ENCODE measurements at regions not wholly inside any gene's neighbourhood (a gene's known extent, or its start where the extent isn't known, plus 50 kb on each side); places are given as distances from the start of the nearest gene placed in this dataset.

GRCh38 chr1:83717785-83718184 is 281.1 kb downstream of the TTLL7 start:
- ATAC-seq (replicated peaks in 1 of 4): no peak
- DNase-seq: no peak
- no peak overlapping the region for H3K4me3 Mint-ChIP-seq
- CTCF ChIA-PET: no interaction called here
- no peak overlapping the region for H3K27ac ChIP-seq (ENCODE audit: low read length)
- WGBS (ENCODE audit: insufficient coverage): 74% methylated on average over 4 of the region's 4 CpGs
- POLR2A ChIA-PET: no interaction called here
- H3K36me3 ChIP-seq (ENCODE audit: control insufficient read depth in 2 of 2, extremely low read depth in 1 of 2, insufficient read depth in 1 of 2, low read length in 1 of 2): no peaks in the 10 kb centered on the region
- no peak overlapping the region for H3K4me3 ChIP-seq (ENCODE audit: control insufficient read depth in 1 of 2, extremely low read depth in 1 of 2, low read length in 1 of 2)
- peaks cover 0 to 7% (median 0%) of the 10 kb centered on the region in 3 donors for H3K9me3 Mint-ChIP-seq
- no peaks in the 10 kb centered on the region for H3K9me3 ChIP-seq
- H3K4me1 ChIP-seq (ENCODE audit: control insufficient read depth in 1 of 2, extremely low read depth in 1 of 2, insufficient read depth in 2 of 2, low read length in 2 of 2): no peaks in the 10 kb centered on the region
- H3K36me3 Mint-ChIP-seq: no peaks in the 10 kb centered on the region
- no peaks in the 10 kb centered on the region for H3K27me3 Mint-ChIP-seq
- H3K27me3 ChIP-seq (replicated peaks in 1 of 2; ENCODE audit: control insufficient read depth in 2 of 2, extremely low read depth in 1 of 2, insufficient read depth in 2 of 2, low read length in 1 of 2): no peaks in the 10 kb centered on the region
- no peak overlapping the region for H3K27ac Mint-ChIP-seq
- no peaks in the 10 kb centered on the region for H3K4me1 Mint-ChIP-seq

GRCh38 chr1:83716641-83717040 is 282.3 kb downstream of the TTLL7 start:
- no peaks in the 10 kb centered on the region for H3K4me1 ChIP-seq (ENCODE audit: control insufficient read depth in 1 of 2, extremely low read depth in 1 of 2, insufficient read depth in 2 of 2, low read length in 2 of 2)
- POLR2A ChIA-PET: no interaction called here

GRCh38 chr1:83715550-83715949 is 283.4 kb downstream of the TTLL7 start:
- POLR2A ChIA-PET: no interaction called here
- Mint-ChIP-seq H3K27ac (no peak overlapping the region), H3K36me3 (no peaks in the 10 kb centered on the region), H3K27me3 (no peaks in the 10 kb centered on the region), H3K9me3 (peaks cover 0 to 8% (median 0%) of the 10 kb centered on the region in 3 donors), H3K4me3 (no peak overlapping the region), H3K4me1 (no peaks in the 10 kb centered on the region)
- CTCF ChIA-PET: no interaction called here
- Histone ChIP-seq H3K27ac (ENCODE audit: low read length) (no peak overlapping the region), H3K4me1 (ENCODE audit: control insufficient read depth in 1 of 2, extremely low read depth in 1 of 2, insufficient read depth in 2 of 2, low read length in 2 of 2) (no peaks in the 10 kb centered on the region), H3K4me3 (ENCODE audit: control insufficient read depth in 1 of 2, extremely low read depth in 1 of 2, low read length in 1 of 2) (no peak overlapping the region), H3K9me3 (peaks cover 3% of the 10 kb centered on the region), H3K27me3 (replicated peaks in 1 of 2; ENCODE audit: control insufficient read depth in 2 of 2, extremely low read depth in 1 of 2, insufficient read depth in 2 of 2, low read length in 1 of 2) (no peaks in the 10 kb centered on the region), H3K36me3 (ENCODE audit: control insufficient read depth in 2 of 2, extremely low read depth in 1 of 2, insufficient read depth in 1 of 2, low read length in 1 of 2) (no peaks in the 10 kb centered on the region)
- no peak for DNase-seq
- no CpG with 5 or more reads among the region's 1 CpG for WGBS (ENCODE audit: insufficient coverage)
- ATAC-seq (replicated peaks in 1 of 4): no peak

More at GRCh38 chr1:83716641-83717040, 282.3 kb downstream of the TTLL7 start:
- DNase-seq (no peak), ATAC-seq (replicated peaks in 1 of 4) (no peak)
- no peaks in the 10 kb centered on the region for H3K36me3 ChIP-seq (ENCODE audit: control insufficient read depth in 2 of 2, extremely low read depth in 1 of 2, insufficient read depth in 1 of 2, low read length in 1 of 2)
- H3K27me3 ChIP-seq (replicated peaks in 1 of 2; ENCODE audit: control insufficient read depth in 2 of 2, extremely low read depth in 1 of 2, insufficient read depth in 2 of 2, low read length in 1 of 2): no peaks in the 10 kb centered on the region
- no peaks in the 10 kb centered on the region for H3K36me3 Mint-ChIP-seq
- CTCF ChIA-PET: interaction anchor here in 1 of 2 donors (1.1 kb wide), 1 partner anchor 10 kb away, joined by 3 read pairs; no protein-coding TSS in a partner anchor
- H3K27ac Mint-ChIP-seq: no peak overlapping the region
- no peaks in the 10 kb centered on the region for H3K4me1 Mint-ChIP-seq
- H3K4me3 ChIP-seq (ENCODE audit: control insufficient read depth in 1 of 2, extremely low read depth in 1 of 2, low read length in 1 of 2): no peak overlapping the region
- H3K4me3 Mint-ChIP-seq: no peak overlapping the region
- peaks cover 0 to 12% (median 0%) of the 10 kb centered on the region in 3 donors for H3K9me3 Mint-ChIP-seq
- peaks cover 3% of the 10 kb centered on the region for H3K9me3 ChIP-seq
- no peaks in the 10 kb centered on the region for H3K27me3 Mint-ChIP-seq
- no peak overlapping the region for H3K27ac ChIP-seq (ENCODE audit: low read length)
- 85% methylated on average over 3 of the region's 3 CpGs for WGBS (ENCODE audit: insufficient coverage)

- peaks cover 3% of the 10 kb centered on the region for H3K9me3 ChIP-seq
- Mint-ChIP-seq H3K4me3 (no peak overlapping the region), H3K27me3 (no peaks in the 10 kb centered on the region), H3K36me3 (no peaks in the 10 kb centered on the region), H3K4me1 (no peaks in the 10 kb centered on the region), H3K9me3 (peaks cover 0 to 8% (median 0%) of the 10 kb centered on the region in 3 donors), H3K27ac (no peak overlapping the region)
- no peaks in the 10 kb centered on the region for H3K27me3 ChIP-seq (replicated peaks in 1 of 2; ENCODE audit: control insufficient read depth in 2 of 2, extremely low read depth in 1 of 2, insufficient read depth in 2 of 2, low read length in 1 of 2)
- no peaks in the 10 kb centered on the region for H3K4me1 ChIP-seq (ENCODE audit: control insufficient read depth in 1 of 2, extremely low read depth in 1 of 2, insufficient read depth in 2 of 2, low read length in 2 of 2)
- CTCF ChIA-PET: no interaction called here
- 100% methylated on average over 1 of the region's 1 CpG for WGBS (ENCODE audit: insufficient coverage)
- DNase-seq: no peak
- H3K27ac ChIP-seq (ENCODE audit: low read length): no peak overlapping the region
- no peak for ATAC-seq (replicated peaks in 1 of 4)
- POLR2A ChIA-PET: no interaction called here
- no peaks in the 10 kb centered on the region for H3K36me3 ChIP-seq (ENCODE audit: control insufficient read depth in 2 of 2, extremely low read depth in 1 of 2, insufficient read depth in 1 of 2, low read length in 1 of 2)
- no peak overlapping the region for H3K4me3 ChIP-seq (ENCODE audit: control insufficient read depth in 1 of 2, extremely low read depth in 1 of 2, low read length in 1 of 2)
Measured at GRCh38 chr1:83709662-83710061, 289.3 kb downstream of the TTLL7 start.

GRCh38 chr1:83706354-83706938 is 292.5 kb downstream of the TTLL7 start:
- no peak overlapping the region for H3K4me3 Mint-ChIP-seq

GRCh38 chr1:83705091-83705490 is 293.8 kb downstream of the TTLL7 start:
- Histone ChIP-seq H3K27ac (ENCODE audit: low read length) (no peak overlapping the region), H3K9me3 (no peaks in the 10 kb centered on the region), H3K27me3 (replicated peaks in 1 of 2; ENCODE audit: control insufficient read depth in 2 of 2, extremely low read depth in 1 of 2, insufficient read depth in 2 of 2, low read length in 1 of 2) (peaks cover 0 to 5% of the 10 kb centered on the region in 2 experiments), H3K36me3 (ENCODE audit: control insufficient read depth in 2 of 2, extremely low read depth in 1 of 2, insufficient read depth in 1 of 2, low read length in 1 of 2) (no peaks in the 10 kb centered on the region), H3K4me1 (ENCODE audit: control insufficient read depth in 1 of 2, extremely low read depth in 1 of 2, insufficient read depth in 2 of 2, low read length in 2 of 2) (peaks cover 13 to 27% of the 10 kb centered on the region in 2 experiments), H3K4me3 (ENCODE audit: control insufficient read depth in 1 of 2, extremely low read depth in 1 of 2, low read length in 1 of 2) (no peak overlapping the region)
- ChIA-PET CTCF (no interaction called here), POLR2A (no interaction called here)
- H3K27me3 Mint-ChIP-seq: no peaks in the 10 kb centered on the region
- ATAC-seq (replicated peaks in 1 of 4) (no peak), DNase-seq (no peak)
- WGBS (ENCODE audit: insufficient coverage): no CpG with 5 or more reads among the region's 1 CpG
- H3K27ac Mint-ChIP-seq: no peak overlapping the region
- no peaks in the 10 kb centered on the region for H3K9me3 Mint-ChIP-seq
- H3K4me3 Mint-ChIP-seq: no peak overlapping the region
- peaks cover 10 to 25% (median 16%) of the 10 kb centered on the region in 3 donors for H3K4me1 Mint-ChIP-seq
- no peaks in the 10 kb centered on the region for H3K36me3 Mint-ChIP-seq

More at GRCh38 chr1:83706354-83706938, 292.5 kb downstream of the TTLL7 start:
- H3K27me3 ChIP-seq (replicated peaks in 1 of 2; ENCODE audit: control insufficient read depth in 2 of 2, extremely low read depth in 1 of 2, insufficient read depth in 2 of 2, low read length in 1 of 2): no peaks in the 10 kb centered on the region
- DNase-seq (no peak), ATAC-seq (replicated peaks in 1 of 4) (no peak)
- Mint-ChIP-seq H3K27ac (no peak overlapping the region), H3K36me3 (no peaks in the 10 kb centered on the region), H3K27me3 (no peaks in the 10 kb centered on the region), H3K4me1 (peaks cover 9 to 15% (median 15%) of the 10 kb centered on the region in 3 donors), H3K9me3 (no peaks in the 10 kb centered on the region)
- CTCF ChIA-PET: no interaction called here
- POLR2A ChIA-PET: no interaction called here
- WGBS (ENCODE audit: insufficient coverage): no CpG with 5 or more reads among the region's 3 CpGs
- no peak overlapping the region for H3K4me3 ChIP-seq (ENCODE audit: control insufficient read depth in 1 of 2, extremely low read depth in 1 of 2, low read length in 1 of 2)
- H3K36me3 ChIP-seq (ENCODE audit: control insufficient read depth in 2 of 2, extremely low read depth in 1 of 2, insufficient read depth in 1 of 2, low read length in 1 of 2): no peaks in the 10 kb centered on the region
- H3K27ac ChIP-seq (ENCODE audit: low read length): no peak overlapping the region
- H3K4me1 ChIP-seq (ENCODE audit: control insufficient read depth in 1 of 2, extremely low read depth in 1 of 2, insufficient read depth in 2 of 2, low read length in 2 of 2): peaks cover 4 to 18% of the 10 kb centered on the region in 2 experiments
- H3K9me3 ChIP-seq: no peaks in the 10 kb centered on the region

- Mint-ChIP-seq H3K27ac (no peak overlapping the region), H3K4me3 (no peak overlapping the region), H3K27me3 (no peaks in the 10 kb centered on the region), H3K4me1 (peaks cover 10 to 25% (median 16%) of the 10 kb centered on the region in 3 donors), H3K36me3 (no peaks in the 10 kb centered on the region), H3K9me3 (peaks cover 0 to 2% (median 2%) of the 10 kb centered on the region in 3 donors)
- Histone ChIP-seq H3K27me3 (replicated peaks in 1 of 2; ENCODE audit: control insufficient read depth in 2 of 2, extremely low read depth in 1 of 2, insufficient read depth in 2 of 2, low read length in 1 of 2) (peaks cover 0 to 5% of the 10 kb centered on the region in 2 experiments), H3K36me3 (ENCODE audit: control insufficient read depth in 2 of 2, extremely low read depth in 1 of 2, insufficient read depth in 1 of 2, low read length in 1 of 2) (no peaks in the 10 kb centered on the region), H3K27ac (ENCODE audit: low read length) (no peak overlapping the region), H3K4me3 (ENCODE audit: control insufficient read depth in 1 of 2, extremely low read depth in 1 of 2, low read length in 1 of 2) (no peak overlapping the region), H3K9me3 (no peaks in the 10 kb centered on the region), H3K4me1 (ENCODE audit: control insufficient read depth in 1 of 2, extremely low read depth in 1 of 2, insufficient read depth in 2 of 2, low read length in 2 of 2) (peaks cover 13 to 27% of the 10 kb centered on the region in 2 experiments)
- POLR2A ChIA-PET: no interaction called here
- no peak for DNase-seq
- CTCF ChIA-PET: no interaction called here
- ATAC-seq (replicated peaks in 1 of 4): no peak
Measured at GRCh38 chr1:83704350-83704749, 294.6 kb downstream of the TTLL7 start.

All from T-cell (primary cell).